ENCODE measurements at regions not wholly inside any gene's neighbourhood (a gene's known extent, or its start where the extent isn't known, plus 50 kb on each side); places are given as distances from the start of the nearest gene placed in this dataset.

- no peak for DNase-seq
Observed at GRCh38 chr15:95096651-95097050, 865.3 kb downstream of the MCTP2 start.

GRCh38 chr15:95097361-95097760 is 866.0 kb downstream of the MCTP2 start:
- no peak for DNase-seq

GRCh38 chr15:95105229-95105628 is 873.9 kb downstream of the MCTP2 start:
- no peak for DNase-seq

- no peak for DNase-seq
Observed at GRCh38 chr15:95106801-95107200, 875.4 kb downstream of the MCTP2 start.

DNA sequence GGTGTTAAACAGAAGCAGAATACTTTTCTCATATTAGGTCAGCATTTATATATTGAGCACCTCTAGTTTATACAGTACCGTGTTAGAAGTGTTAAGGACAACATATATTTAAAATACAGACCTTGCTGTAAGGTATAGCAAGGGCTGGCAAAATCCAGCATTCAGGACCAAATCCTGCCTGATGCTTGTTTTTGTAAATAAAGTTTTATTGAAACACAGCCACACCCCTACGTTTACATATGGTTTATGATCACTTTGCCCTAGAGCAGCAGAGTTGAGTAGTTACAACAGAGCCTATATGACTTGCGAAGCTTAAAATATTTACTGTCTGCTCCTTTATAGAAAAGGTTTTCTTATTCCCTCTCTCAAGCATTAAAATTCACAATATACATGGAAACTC is 877.3 kb downstream of the MCTP2 start:
- no peak for DNase-seq

- DNase-seq, result no peak
Observed at GRCh38 chr15:95111969-95112368, 880.6 kb downstream of the MCTP2 start.

DNA sequence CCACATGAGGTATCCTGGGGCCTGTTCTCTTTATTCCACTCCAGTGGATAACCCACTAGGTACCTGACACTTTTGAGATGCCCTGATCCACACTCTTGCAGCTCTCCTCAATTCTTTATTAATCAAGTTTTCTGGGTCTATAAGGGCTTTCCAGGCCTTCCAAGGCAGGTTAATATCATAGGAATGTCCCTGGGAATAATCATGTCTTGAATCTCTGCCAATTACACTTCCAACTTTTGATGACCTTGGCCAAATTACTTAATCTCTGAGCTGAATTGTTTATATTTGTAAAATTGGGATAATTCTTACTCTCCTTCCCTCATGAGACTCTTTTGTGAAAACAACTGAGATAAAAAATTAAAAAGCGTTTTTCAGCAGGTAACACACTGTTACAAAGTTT is 881.7 kb downstream of the MCTP2 start:
- no peak for DNase-seq

DNA sequence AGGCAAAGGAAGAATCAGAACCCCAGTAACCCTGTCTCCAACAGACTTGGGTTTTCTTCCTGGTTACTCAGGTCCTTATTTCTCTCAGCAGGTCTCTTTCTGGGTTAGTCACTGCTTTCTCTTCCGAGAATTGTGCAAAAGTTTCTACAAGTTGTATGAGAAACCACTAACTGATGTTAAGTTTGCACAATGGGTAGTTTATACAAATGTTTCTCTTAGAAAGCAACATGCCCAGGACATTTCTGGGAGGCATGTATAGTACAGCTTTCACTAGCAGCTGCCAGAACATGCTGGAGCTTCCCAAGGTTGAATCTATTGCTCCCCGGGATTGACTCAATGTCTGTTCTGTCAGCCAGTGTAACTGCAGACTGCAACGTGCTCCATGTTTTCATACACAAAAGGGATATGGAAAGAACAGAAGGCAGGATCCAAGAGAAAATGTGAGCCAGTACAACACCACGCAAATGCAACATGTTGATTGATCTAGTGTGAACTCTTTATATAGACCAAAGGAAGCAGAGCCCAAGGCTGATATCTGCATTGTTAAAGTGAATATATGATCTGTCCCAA is 887.8 kb downstream of the MCTP2 start:
- DNase-seq, result no peak

- DNase-seq, result no peak
Observed at GRCh38 chr15:95120595-95120994, 889.2 kb downstream of the MCTP2 start.

GRCh38 chr15:95121191-95121590 is 889.8 kb downstream of the MCTP2 start:
- DNase-seq, result no peak

- no peak for DNase-seq
Observed at GRCh38 chr15:95125803-95126202, 894.4 kb downstream of the MCTP2 start.

- peak; percentile 18 for DNase-seq
Observed at GRCh38 chr15:95127356-95127755, 896.0 kb downstream of the MCTP2 start.

- DNase-seq, result no peak
Observed at GRCh38 chr15:95129574-95129973, 898.2 kb downstream of the MCTP2 start.

GRCh38 chr15:95131131-95131556 is 899.8 kb downstream of the MCTP2 start:
- no peak for DNase-seq

- peak; percentile 29 for DNase-seq
Observed at GRCh38 chr15:95132774-95133173, 901.4 kb downstream of the MCTP2 start.

- no peak for DNase-seq
Observed at GRCh38 chr15:95134431-95135110, 903.2 kb downstream of the MCTP2 start.

DNA sequence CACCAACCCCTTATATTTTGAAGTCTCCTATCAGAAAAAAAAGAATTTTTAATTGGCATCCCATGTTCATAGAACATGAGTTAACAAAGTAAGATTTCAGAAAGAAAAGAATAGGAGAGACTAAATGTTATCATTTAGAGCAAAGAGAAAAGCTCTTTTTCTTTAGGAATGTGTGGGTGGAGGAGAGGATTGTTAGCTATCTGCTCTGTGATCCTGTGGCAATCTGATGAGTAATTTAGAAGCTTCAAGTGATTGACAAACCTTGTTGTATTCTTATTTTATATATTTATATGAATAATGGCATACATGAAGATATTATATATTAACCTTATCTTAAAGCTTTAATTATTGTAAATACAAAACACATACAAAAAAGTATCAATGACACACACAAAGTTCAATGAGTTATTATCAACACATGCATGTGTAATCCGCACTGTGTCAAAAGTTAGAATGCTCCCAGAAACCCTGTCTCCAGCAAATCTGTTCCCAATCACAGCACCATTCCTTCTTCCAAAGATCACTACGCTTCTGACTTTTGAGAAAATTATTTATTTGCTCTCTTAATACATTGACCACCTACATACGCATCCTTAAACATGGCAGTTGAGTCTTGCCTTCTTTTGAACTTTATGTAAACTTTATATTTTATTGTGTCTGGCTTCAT is 907.4 kb downstream of the MCTP2 start:
- no peak for DNase-seq

DNA sequence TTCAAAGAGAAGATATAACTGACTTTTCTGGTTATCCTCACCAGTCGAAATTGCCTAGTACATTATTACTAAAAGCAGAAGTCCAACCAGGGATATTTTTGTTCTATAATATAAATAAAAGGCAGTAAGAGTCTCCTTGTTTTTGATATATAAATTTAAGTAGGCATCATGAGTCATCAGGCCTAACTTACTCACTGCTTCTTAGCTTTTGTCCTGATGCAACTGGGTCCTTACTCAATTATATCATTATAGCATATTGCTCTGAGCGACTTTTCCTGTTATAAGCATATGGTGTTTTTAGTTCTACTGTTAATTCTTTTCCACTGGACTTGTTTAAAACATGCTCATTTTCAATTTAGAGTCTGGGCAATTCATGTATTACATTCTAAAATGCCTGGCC is 910.1 kb downstream of the MCTP2 start:
- no peak for DNase-seq

GRCh38 chr15:95142531-95142930 is 911.2 kb downstream of the MCTP2 start:
- DNase-seq, result no peak

GRCh38 chr15:95146481-95146880 is 915.1 kb downstream of the MCTP2 start:
- no peak for DNase-seq

- DNase-seq, result no peak
Observed at GRCh38 chr15:95148183-95148582, 916.8 kb downstream of the MCTP2 start.

- DNase-seq, result no peak
Observed at GRCh38 chr15:95149036-95149435, 917.7 kb downstream of the MCTP2 start.

DNA sequence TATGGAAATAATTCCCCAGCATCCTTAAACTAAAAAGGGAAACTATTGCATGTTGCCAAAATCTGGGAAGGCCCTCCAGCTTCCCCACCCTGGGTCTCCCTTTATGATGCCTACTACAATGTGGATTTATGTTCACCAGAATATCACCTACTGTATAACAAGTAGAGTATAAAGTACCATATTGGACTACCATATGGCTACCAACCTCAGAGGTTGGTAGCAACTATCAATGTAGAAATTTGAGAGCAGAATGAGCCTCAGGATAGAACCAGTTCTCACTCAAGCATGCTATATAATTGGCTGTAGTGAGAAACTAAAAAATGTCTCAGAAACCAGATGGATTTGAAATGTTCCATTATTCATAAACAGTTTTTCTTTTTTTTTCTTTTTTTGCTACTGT is 918.4 kb downstream of the MCTP2 start:
- DNase-seq, result no peak

- DNase-seq, result no peak
Observed at GRCh38 chr15:95150466-95150865, 919.1 kb downstream of the MCTP2 start.

GRCh38 chr15:95152741-95153140 is 921.4 kb downstream of the MCTP2 start:
- DNase-seq, result no peak

Measured in amniotic stem cell (primary cell).